DND-41 (cell line): ENCODE measurements at regions not wholly inside any gene's neighbourhood (a gene's known extent, or its start where the extent isn't known, plus 50 kb on each side); places are given as distances from the start of the nearest gene placed in this dataset.
"Not testable (repeated sequence)": the region's sequence is repeated elsewhere in the genome, so short reads cannot be mapped to it uniquely, and the experiment has no call there.

Source experiments
- ATAC-seq: fragments of 200-7000 bp; cut with Tn5 transposase; 3 replicates; pipeline ENCODE4 v1.9.1; 2021; ENCODE audit warnings: low read depth; ENCODE audit not compliant: insufficient read depth
- DNase-seq: peaks from one replicate; pipeline ENCODE4 v3.0.0-alpha.2; 2020
- H2AFZ ChIP-seq: 2 replicates; pipeline ENCODE4 v1.6.0; 2012; ENCODE audit warnings: low read depth, low read length
- H3K27ac ChIP-seq: 2 replicates; pipeline ENCODE4 v1.5.1; 2012; ENCODE audit warnings: low read length, inconsistent platforms
- H3K27me3 ChIP-seq: fragments of 200-600 bp; sonication (generic); 2 replicates; pipeline ENCODE4 v1.6.0; 2012; ENCODE audit warnings: low read length, mild to moderate bottlenecking, inconsistent platforms; ENCODE audit not compliant: insufficient read depth, poor library complexity
- H3K36me3 ChIP-seq: 2 replicates; pipeline ENCODE4 v1.5.1; 2012; ENCODE audit warnings: low read length, inconsistent platforms; ENCODE audit not compliant: insufficient read depth
- H3K4me1 ChIP-seq: 2 replicates; pipeline ENCODE4 v1.5.1; 2012; ENCODE audit warnings: mild to moderate bottlenecking, low read length; ENCODE audit not compliant: insufficient read depth
- H3K4me2 ChIP-seq: 2 replicates; pipeline ENCODE4 v1.6.0; 2012; ENCODE audit warnings: mild to moderate bottlenecking, moderate library complexity, low read length, inconsistent platforms; ENCODE audit not compliant: insufficient read depth
- H3K4me3 ChIP-seq, 2 experiments: fragments of 200-600 bp in 1 of 2; shearing (Covaris generic) in 1 of 2; 2 replicates each; pipeline ENCODE4 v1.5.1; 2012 to 2016; ENCODE audit warnings: inconsistent platforms in 2 of 2, low read length in 2 of 2, mild to moderate bottlenecking in 2 of 2, low read depth in 1 of 2, moderate library complexity in 1 of 2
- H3K79me2 ChIP-seq: 2 replicates; pipeline ENCODE4 v1.6.0; 2012; ENCODE audit warnings: low read length, inconsistent platforms; ENCODE audit not compliant: insufficient read depth
- H3K9ac ChIP-seq: 2 replicates; pipeline ENCODE4 v1.6.0; 2012; ENCODE audit warnings: low read depth, mild to moderate bottlenecking, inconsistent platforms, low read length, moderate library complexity
- H3K9me3 ChIP-seq: 2 replicates; pipeline ENCODE4 v1.5.1; 2012; ENCODE audit warnings: low read length, moderate library complexity, mild to moderate bottlenecking, inconsistent platforms; ENCODE audit not compliant: insufficient read depth, severe bottlenecking
- H4K20me1 ChIP-seq: 2 replicates; pipeline ENCODE4 v1.6.0; 2012; ENCODE audit warnings: low read length; ENCODE audit not compliant: insufficient read depth
- EZH2 ChIP-seq: IDR thresholded peaks from 3 replicates; pipeline ENCODE4 v1.6.1; 2012; ENCODE audit warnings: borderline replicate concordance, low read depth, mild to moderate bottlenecking, moderate library complexity, low read length, inconsistent platforms; ENCODE audit not compliant: severe bottlenecking
- TF ChIP-seq, protein P1 (sequence below): IDR thresholded peaks from 2 replicates; pipeline ENCODE4 v1.5.1; 2012; ENCODE audit warnings: borderline replicate concordance, low read length, moderate library complexity, mild to moderate bottlenecking; ENCODE audit not compliant: poor library complexity, severe bottlenecking; ENCODE audit errors: extremely low read depth

DNA sequence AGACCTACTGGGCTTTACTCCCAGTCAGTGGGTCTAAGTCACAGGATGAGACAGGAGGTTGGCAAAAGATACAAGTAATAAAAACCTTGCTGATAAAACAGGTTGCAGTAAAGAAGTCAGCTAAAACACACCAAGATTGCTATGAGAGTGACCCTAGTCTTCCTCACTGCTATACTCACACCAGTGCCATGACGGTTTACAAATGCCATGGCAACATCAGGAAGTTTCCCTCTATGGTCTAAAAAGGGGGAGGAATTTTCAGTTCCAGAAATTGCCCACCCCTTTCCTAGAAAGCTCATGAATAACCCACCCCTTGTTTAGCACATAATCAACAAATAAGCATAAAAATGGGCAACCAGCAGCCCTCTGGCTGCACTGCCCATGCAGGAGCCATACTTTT lies 966.7 kb upstream of the ROBO1 start:
- no peak overlapping the region for H2AFZ ChIP-seq
- DNase-seq = no peak

GRCh38 chr3:80733522-80734176 lies 965.9 kb upstream of the ROBO1 start:
- Histone ChIP-seq H3K36me3 (no peaks in the 10 kb centered on the region), H3K4me3 (no peak overlapping the region), H3K27me3 (no peaks in the 10 kb centered on the region), H3K27ac (no peak overlapping the region), H3K4me1 (no peaks in the 10 kb centered on the region), H3K4me2 (no peak overlapping the region), H2AFZ (no peak overlapping the region), H4K20me1 (no peaks in the 10 kb centered on the region), H3K9me3 (no peaks in the 10 kb centered on the region), H3K79me2 (no peaks in the 10 kb centered on the region), H3K9ac (no peak overlapping the region)
- DNase-seq = no peak
- no peak for ATAC-seq
- TF ChIP-seq, protein P1, sequence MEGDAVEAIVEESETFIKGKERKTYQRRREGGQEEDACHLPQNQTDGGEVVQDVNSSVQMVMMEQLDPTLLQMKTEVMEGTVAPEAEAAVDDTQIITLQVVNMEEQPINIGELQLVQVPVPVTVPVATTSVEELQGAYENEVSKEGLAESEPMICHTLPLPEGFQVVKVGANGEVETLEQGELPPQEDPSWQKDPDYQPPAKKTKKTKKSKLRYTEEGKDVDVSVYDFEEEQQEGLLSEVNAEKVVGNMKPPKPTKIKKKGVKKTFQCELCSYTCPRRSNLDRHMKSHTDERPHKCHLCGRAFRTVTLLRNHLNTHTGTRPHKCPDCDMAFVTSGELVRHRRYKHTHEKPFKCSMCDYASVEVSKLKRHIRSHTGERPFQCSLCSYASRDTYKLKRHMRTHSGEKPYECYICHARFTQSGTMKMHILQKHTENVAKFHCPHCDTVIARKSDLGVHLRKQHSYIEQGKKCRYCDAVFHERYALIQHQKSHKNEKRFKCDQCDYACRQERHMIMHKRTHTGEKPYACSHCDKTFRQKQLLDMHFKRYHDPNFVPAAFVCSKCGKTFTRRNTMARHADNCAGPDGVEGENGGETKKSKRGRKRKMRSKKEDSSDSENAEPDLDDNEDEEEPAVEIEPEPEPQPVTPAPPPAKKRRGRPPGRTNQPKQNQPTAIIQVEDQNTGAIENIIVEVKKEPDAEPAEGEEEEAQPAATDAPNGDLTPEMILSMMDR = no peak

More for the DNA sequence above, 966.7 kb upstream of the ROBO1 start:
- no peaks in the 10 kb centered on the region for H4K20me1 ChIP-seq
- H3K79me2 ChIP-seq = no peaks in the 10 kb centered on the region
- no peak overlapping the region for H3K4me3 ChIP-seq
- no peak for ATAC-seq
- no peaks in the 10 kb centered on the region for H3K36me3 ChIP-seq
- H3K27me3 ChIP-seq = no peaks in the 10 kb centered on the region
- TF ChIP-seq, protein P1 = no peak
- TF ChIP-seq EZH2 = no peak
- H3K27ac ChIP-seq = no peak overlapping the region
- no peaks in the 10 kb centered on the region for H3K9me3 ChIP-seq
- no peak overlapping the region for H3K9ac ChIP-seq
- no peak overlapping the region for H3K4me2 ChIP-seq
- H3K4me1 ChIP-seq = no peaks in the 10 kb centered on the region

- not testable (repeated sequence) for H2AFZ ChIP-seq, H3K9me3 ChIP-seq, H3K36me3 ChIP-seq, ATAC-seq, H3K4me2 ChIP-seq, H3K79me2 ChIP-seq, H3K27me3 ChIP-seq, H3K27ac ChIP-seq, H3K4me1 ChIP-seq, H3K4me3 ChIP-seq, H4K20me1 ChIP-seq, H3K9ac ChIP-seq, DNase-seq
Observed at GRCh38 chr3:80727561-80727960, 959.8 kb upstream of the ROBO1 start.

DNA sequence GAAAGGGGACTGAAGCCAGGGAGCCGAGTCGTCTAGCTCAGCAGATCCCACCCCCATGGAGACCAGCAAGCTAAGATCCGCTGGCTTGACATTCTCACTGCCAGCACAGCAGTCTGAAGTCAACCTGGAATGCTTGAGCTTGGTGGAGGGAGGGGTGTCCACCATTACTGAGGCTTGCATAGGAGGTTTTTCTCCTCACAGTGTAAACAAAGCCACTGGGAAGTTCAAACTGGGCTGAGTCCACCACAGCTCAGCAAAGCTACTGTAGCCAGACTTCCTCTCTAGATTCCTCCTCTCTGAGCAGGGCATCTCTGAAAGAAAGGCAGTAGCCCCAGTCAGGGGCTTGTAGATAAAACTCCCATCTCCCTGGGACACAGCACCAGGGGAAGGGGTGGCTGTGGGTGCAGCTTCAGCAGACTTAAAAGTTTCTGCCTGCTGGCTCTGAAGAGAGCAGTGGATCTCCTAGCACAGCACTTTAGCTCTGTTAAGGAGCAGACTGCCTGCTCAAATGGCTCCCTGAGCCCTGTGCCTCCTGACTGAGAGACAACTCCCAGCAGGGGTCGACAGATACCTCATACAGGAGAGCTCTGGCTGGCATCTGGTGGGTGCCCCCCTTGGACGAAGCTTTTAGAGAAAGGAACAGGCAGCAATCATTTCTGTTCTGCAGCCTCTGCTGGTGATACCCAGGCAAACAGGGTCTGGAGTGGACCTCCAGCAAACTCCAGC lies 942.0 kb upstream of the ROBO1 start:
- not testable (repeated sequence) for H3K9me3 ChIP-seq, H3K9ac ChIP-seq, H2AFZ ChIP-seq, ATAC-seq, H4K20me1 ChIP-seq, DNase-seq, H3K27me3 ChIP-seq, H3K4me2 ChIP-seq, H3K36me3 ChIP-seq, H3K4me3 ChIP-seq, H3K27ac ChIP-seq, H3K79me2 ChIP-seq, H3K4me1 ChIP-seq
